Panc1 (cell line): ENCODE measurements at regions not wholly inside any gene's neighbourhood (a gene's known extent, or its start where the extent isn't known, plus 50 kb on each side); places are given as distances from the start of the nearest gene placed in this dataset.

ENCODE experiments used
- POLR2AphosphoS5 ChIP-seq: IDR thresholded peaks from 2 replicates; pipeline ENCODE4 v1.6.1; 2012; ENCODE audit warnings: mild to moderate bottlenecking, low read depth, low read length, moderate library complexity
- SIN3A ChIP-seq: IDR thresholded peaks from 2 replicates; pipeline ENCODE4 v1.6.1; 2012; ENCODE audit warnings: low read depth, mild to moderate bottlenecking, low read length, moderate library complexity, borderline replicate concordance; ENCODE audit not compliant: insufficient read depth
- TF ChIP-seq, protein P1 (sequence below): fragments of 450-650 bp; IDR thresholded peaks from 2 replicates; pipeline ENCODE4 v1.5.1; 2017; ENCODE audit warnings: mild to moderate bottlenecking
- TF ChIP-seq, protein P2 (sequence below), 2 experiments: IDR thresholded peaks; 2 replicates each; pipeline ENCODE4 v1.6.1; 2011 to 2012; ENCODE audit warnings: low read depth in 2 of 2, control low read depth in 1 of 2, low read length in 1 of 2, mild to moderate bottlenecking in 1 of 2, moderate library complexity in 1 of 2; ENCODE audit not compliant: insufficient read depth in 1 of 2

DNA sequence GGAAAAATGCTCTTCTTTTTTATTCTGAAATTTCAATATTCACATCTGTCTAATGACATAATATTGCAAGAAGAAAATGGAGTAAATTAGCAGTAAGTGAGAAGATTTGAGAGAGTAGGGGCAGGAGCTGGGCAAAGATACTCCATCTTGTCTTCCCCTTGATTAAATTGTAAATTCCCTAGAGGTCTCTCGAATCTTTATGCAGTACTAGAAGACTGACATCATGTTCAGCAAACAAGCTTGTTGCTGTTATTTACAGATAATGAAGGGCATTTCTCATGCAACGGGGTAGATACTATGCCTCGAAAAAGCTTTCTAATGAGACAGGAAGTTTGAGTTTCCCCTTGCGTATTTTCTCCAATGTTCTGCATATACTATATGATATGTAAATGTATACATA, 306.9 kb upstream of the PTCHD4 start:
- TF ChIP-seq, protein P1, sequence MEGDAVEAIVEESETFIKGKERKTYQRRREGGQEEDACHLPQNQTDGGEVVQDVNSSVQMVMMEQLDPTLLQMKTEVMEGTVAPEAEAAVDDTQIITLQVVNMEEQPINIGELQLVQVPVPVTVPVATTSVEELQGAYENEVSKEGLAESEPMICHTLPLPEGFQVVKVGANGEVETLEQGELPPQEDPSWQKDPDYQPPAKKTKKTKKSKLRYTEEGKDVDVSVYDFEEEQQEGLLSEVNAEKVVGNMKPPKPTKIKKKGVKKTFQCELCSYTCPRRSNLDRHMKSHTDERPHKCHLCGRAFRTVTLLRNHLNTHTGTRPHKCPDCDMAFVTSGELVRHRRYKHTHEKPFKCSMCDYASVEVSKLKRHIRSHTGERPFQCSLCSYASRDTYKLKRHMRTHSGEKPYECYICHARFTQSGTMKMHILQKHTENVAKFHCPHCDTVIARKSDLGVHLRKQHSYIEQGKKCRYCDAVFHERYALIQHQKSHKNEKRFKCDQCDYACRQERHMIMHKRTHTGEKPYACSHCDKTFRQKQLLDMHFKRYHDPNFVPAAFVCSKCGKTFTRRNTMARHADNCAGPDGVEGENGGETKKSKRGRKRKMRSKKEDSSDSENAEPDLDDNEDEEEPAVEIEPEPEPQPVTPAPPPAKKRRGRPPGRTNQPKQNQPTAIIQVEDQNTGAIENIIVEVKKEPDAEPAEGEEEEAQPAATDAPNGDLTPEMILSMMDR: no peak
- TF ChIP-seq SIN3A: no peak
- TF ChIP-seq, protein P2, sequence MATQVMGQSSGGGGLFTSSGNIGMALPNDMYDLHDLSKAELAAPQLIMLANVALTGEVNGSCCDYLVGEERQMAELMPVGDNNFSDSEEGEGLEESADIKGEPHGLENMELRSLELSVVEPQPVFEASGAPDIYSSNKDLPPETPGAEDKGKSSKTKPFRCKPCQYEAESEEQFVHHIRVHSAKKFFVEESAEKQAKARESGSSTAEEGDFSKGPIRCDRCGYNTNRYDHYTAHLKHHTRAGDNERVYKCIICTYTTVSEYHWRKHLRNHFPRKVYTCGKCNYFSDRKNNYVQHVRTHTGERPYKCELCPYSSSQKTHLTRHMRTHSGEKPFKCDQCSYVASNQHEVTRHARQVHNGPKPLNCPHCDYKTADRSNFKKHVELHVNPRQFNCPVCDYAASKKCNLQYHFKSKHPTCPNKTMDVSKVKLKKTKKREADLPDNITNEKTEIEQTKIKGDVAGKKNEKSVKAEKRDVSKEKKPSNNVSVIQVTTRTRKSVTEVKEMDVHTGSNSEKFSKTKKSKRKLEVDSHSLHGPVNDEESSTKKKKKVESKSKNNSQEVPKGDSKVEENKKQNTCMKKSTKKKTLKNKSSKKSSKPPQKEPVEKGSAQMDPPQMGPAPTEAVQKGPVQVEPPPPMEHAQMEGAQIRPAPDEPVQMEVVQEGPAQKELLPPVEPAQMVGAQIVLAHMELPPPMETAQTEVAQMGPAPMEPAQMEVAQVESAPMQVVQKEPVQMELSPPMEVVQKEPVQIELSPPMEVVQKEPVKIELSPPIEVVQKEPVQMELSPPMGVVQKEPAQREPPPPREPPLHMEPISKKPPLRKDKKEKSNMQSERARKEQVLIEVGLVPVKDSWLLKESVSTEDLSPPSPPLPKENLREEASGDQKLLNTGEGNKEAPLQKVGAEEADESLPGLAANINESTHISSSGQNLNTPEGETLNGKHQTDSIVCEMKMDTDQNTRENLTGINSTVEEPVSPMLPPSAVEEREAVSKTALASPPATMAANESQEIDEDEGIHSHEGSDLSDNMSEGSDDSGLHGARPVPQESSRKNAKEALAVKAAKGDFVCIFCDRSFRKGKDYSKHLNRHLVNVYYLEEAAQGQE (IDR thresholded peaks at IDR 0.05; ENCODE audit: insufficient read depth in 1 of 2, low read depth in 2 of 2, low read length in 1 of 2): no peak
- no peak for TF ChIP-seq POLR2AphosphoS5
